Stimulated activated CD4-positive, alpha-beta T cell treated with anti-CD3 and anti-CD28 coated beads, Interleukin-4, amount 100 ng/mL, for 4 hours (primary cell): ENCODE measurements at regions not wholly inside any gene's neighbourhood (a gene's known extent, or its start where the extent isn't known, plus 50 kb on each side); places are given as distances from the start of the nearest gene placed in this dataset.
A peak's percentile ranks its signal among the peaks of the same experiment; 100 is the strongest.

Experiments
- DNase-seq, 2 experiments: peaks; one replicate each; pipeline ENCODE4 v3.0.0-alpha.2; 2020

DNA sequence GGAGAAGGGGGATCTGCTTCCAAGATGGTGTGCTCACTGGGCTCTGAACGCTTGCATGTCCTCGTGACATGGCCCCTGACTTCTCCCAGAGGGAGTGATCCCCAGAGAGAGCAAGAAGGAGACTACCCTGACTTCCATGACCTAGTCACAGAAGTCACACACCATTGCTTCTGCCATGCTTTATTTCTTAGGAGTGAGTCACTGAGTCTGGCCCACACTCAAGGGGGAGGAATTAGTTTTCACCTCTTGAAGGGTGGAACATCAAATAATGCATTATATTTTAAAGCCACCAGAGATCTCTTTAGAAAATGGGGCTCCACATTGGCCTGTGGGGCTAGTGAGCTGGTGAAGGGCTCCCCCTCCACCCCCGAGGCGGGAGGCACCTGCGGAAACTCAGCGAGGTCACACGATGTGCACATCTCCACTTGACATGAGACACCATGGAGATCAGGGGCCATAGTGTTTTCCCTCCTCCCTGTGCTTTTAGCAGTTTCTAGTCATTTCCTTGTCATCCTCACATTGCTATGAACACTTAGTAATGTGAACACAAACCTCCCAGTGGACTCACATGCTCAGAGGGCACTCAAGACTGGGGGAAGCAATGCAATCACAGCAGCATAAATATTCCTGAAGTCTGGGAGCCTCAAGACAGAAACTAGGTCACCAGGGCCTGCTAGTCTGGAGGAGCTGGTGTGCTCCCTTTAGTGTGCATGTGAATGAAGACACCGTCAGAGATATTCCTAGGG is 87.4 kb upstream of the FZD10 start:
- DNase-seq: no peak

DNA sequence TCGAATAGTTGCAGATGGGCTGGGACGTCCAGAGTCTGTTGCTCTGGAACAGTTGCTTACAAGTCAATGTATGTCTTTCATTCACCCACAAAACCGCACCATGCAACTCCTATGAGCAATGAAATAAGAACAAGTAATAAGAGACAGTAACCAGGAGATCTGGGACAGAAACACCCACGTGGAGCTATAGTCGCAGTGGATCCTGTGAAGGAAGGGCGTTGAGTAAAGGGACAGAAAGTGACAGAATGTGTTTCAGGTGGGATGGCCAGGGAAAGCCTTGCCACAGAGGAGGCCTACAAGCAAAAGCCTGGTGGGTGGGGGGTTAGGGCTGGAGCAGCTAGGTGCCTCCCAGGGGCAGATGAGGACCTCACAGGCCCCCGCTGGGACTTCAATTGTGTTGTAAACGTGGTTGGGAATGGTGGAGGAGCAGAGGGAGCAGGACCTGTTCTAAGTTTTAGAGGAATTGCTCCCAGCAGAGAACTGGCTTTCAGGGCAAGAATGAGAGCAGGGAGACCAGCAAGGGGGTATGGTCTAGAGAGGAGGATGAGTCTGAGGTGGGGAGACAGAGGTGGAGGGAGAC is 86.7 kb upstream of the FZD10 start:
- DNase-seq: no peak

DNA sequence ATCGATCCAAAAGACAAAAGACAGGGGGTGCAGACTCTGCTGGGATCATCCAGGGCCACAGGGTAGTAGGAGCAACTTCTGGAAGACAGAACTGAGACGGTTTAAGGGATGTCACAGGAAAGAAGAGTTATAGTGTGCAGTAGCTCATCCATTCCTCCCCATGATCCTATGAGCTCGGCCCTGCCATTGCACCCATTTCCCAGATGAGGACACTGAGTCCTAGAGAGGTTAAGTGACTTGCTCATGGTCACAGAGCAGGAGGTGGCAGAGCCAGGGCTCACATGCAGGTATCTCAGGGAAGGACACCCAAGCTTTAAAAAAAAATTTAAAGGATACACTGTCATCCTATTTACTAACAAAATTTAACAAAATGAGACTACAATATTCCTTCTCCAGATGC is 86.1 kb upstream of the FZD10 start:
- DNase-seq: no peak

DNA sequence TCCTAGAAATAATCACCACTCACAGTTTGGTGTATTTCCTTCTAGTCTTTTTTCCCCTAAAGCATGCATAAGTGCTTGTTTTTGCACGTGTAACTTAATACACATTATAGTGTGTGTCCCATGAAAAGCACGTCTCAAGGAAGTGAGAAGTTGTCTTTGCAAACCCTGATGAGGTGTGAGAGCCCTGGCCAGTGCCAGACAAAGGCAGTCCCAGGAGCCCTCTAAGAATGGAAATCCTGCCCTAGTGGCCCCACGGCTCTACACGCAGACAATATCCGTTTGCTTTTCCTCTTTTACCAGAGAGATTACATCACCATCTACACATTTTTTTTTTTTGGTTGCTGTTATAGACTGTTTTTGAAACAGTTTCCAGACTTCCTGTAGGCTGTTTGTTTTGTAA is 85.5 kb upstream of the FZD10 start:
- no peak for DNase-seq

DNA sequence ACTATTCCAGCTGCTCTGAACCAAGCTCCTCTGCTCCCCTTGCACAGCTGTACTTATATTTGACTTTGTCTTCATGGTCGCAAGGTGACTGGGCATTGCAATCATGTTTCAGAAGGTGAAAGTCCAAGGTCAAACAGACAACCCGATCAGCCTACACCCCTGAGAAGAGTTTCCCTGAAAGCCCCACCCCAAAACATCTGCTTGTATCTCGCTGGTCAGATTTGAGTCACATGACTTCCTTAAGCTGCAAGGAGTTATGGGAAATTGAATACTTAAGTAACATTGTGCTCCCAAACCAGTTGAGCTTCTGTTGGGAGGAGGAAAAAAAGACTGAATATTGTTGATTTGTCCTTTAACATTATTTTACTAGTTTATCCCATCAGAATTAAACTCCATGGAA is 83.4 kb upstream of the FZD10 start:
- DNase-seq: no peak

DNA sequence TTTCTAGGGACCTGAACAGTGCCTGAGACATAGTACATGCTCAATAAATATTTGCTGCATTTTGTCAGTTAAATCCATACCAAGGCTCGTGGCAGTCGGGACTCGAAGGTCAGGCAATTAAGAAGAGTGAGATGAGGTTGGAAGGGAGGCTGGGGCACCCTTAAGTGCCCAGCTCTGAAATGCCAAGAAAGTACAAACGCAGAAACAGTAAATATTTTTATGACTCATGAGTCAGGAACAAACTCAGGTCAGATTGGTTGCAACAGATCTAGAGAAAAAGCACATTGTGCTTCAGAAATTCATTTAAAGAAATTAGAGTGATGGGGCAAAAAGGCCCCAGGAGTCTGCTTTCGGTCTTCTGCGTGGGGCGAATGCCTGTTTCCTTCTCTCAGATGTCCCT is 83.0 kb upstream of the FZD10 start:
- no peak for DNase-seq

DNA sequence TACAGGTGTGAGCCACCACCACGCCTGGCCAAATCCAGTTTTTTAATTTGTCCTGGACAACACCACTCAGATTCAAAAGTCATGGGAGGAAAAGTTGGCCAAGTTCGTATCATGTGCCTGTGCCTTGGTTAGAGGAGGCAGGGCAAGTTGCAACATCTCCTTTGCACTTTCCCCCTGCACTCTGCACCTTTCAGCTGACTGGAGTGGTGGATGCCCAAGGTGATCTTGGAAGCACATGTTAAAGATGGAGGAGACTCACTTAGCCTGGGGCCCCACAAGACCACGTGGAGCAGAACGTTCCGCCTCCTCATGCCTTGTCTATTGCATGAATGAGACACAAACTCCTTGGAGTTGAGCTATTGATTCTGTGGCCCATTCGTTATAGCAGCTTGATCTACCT is 82.1 kb upstream of the FZD10 start:
- DNase-seq: no peak

DNA sequence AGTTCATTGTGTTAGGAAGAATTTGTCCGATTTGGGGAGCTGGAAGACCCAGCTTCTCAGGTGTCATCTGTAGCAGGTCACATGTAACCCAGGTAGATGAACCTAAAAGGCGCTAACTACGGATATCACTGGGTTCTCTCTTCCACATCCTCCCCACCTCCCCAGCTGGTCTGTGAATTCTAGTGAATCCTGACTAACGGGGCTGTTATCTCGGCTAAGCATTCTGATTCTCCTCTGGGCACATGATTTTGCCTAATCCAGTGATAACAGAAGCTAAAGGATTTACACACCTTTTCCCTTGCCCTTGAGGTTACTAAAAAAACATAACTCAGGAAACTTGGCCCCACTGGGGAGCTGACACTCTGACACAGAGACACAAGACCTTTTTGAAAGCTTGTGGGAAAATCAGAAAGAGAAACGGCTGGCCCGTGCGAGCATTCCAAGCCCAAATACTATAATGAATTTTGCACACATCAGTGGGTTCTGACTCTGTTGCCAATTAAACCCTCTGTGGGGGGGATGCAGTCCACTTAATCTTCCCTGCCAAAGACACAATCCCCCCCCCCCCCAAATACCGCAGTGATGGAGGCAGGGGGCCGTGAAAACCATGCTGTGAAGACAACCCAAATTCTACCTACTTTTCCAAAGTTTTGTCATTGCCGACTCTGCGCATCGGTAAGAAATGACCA is 81.0 kb upstream of the FZD10 start:
- DNase-seq: no peak

DNA sequence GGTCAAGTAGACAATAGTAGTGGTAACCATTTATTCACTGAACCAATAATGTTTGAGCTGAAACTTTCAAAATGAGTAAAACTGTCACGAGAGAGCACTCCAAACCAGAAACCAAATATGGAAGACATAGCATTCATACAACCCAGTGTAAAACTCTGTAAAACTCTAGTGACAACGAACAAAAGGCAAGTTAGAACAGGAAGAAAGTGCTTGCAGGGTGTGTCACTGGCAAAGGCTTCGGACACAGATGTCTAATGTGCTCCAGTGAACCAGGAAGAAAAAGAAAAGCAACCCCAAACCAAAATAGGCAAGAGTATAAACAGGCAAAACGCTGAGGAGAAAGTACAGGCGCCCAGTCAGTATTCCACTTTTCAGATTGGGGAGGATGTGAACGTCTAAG is 79.3 kb upstream of the FZD10 start:
- no peak for DNase-seq

DNA sequence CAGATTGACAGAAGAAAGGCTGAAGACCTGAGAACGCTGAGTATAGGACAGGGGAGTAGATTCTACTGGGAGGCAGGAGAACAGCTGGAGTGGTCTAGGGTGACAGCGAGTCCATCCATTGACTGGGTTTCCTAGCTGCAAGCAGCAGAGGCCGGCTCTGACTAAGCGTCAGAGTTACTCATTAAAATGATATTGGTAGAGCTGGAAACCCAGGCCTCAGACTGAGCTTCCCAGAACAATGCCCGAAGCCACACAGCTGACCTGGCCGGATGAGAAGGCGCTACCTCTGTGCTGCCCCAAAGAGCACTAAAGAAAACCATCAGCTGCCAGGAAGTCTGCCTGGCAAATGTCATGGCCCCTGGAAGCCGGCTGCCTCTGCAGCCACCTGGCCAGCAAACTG is 78.5 kb upstream of the FZD10 start:
- no peak for DNase-seq

DNA sequence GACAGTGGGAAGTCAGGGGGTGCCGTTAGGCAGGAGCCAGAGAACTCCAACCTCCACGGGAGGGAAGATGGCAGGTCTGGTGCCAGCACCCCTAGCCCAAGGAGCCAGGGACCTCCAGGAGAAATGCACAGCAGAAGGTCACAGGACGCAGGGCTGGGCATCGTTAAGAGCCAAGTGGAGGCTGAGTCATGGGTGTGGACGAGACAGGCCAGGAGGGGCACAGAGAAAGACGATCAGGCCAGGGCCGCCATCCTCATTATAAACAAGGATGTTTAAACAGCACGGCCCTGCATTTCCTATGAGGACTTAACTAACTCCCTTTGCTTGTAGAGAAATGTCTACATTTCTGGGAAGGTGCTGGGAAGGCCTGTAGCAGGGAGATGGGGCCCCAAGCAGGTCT is 77.9 kb upstream of the FZD10 start:
- DNase-seq: no peak

DNA sequence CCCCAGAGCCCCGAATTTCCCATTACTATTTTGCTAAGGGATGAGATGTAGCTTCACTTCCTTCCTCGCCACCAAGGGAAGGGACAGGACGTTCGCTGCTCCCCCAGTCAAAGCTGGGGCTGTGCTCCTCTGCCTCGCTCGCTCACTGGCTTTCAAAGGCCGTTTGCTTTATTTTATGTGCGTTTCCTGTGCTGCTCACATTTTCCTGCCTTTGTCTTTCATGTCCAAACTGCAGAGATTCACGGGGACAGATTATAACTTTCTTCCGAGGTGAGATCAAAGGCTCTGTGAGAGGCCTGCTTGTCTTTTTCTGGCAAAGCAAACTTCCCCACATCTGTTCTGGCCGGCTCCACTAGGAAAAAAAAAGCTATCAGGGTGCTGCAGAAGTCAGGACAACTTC is 76.0 kb upstream of the FZD10 start:
- DNase-seq: peak in 1 of 2 experiments; percentile 3

DNA sequence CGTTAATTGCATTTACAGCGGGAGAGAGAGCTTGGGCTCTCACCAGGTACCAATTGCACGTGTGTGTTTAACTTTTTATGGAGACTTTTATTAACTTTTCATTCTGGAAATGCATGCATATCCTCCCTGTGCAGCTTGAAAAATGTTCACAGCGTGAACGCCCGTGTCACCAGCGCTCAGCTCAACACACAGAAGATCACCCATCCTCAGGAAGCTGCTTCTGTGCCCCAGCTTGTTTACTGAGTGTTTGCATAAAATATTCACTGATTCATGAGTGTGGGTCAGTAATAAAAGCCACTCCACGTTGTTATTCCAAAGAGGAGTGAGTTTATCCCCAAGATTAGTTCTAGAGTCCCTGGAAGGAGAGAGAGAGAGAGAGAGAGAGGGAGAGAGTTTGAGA is 75.5 kb upstream of the FZD10 start:
- no peak for DNase-seq

DNA sequence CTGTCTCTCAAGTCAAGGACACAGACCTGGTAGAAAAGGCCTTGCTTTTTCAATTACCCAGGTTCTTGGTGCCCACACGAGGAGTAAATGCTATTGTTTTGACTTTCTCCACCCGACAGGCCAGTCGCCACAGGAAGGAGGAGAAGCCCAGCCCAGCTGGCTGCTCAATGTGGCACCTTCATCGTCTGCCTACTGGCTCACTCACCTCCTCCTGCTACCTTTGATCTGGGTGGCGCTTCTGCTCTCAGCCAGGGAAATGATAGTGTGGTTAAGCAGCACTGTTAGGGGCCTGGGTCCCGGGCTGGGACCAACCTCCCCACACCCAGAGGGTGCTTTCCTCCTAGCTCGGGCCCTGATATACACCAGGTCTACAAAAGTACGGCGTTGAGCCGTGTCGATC is 75.0 kb upstream of the FZD10 start:
- DNase-seq: no peak

DNA sequence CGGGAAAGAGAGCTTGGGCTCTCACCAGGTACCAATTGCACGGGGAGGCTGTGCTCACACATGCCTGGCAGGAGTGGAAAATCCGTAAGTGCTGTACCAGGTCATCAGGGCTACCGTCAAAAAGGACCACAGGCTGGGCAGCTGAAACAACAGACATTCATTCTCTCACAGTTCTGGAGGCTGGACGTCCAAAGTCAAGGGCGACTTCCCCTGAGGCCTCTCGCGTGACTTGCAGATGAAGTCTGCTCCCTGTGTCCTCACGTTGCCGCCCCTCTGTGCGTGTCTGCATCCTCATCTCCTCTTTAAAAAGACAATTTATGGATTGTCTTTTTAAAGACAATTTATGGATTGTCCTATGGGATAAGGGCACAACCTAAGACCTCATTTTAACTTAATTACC is 73.8 kb upstream of the FZD10 start:
- DNase-seq: no peak

DNA sequence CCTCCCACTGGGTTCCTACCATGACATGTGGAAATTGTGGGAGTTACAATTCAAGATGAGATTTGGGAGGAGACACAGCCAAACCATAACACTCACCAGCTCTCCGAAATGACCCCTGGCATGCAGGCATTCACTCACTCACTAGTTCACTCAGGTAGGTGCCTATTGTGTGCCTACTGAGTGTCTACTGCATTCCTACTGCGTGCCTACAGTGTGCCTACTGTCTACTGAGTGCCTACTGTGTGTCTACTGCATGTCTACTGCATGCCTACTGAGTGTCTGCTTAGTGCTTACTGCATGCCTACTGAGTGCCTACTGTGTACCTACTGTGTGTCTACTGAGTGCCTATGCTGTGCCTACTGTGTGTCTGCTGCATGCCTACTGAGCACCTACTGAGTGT is 71.7 kb upstream of the FZD10 start:
- no peak for DNase-seq

DNA sequence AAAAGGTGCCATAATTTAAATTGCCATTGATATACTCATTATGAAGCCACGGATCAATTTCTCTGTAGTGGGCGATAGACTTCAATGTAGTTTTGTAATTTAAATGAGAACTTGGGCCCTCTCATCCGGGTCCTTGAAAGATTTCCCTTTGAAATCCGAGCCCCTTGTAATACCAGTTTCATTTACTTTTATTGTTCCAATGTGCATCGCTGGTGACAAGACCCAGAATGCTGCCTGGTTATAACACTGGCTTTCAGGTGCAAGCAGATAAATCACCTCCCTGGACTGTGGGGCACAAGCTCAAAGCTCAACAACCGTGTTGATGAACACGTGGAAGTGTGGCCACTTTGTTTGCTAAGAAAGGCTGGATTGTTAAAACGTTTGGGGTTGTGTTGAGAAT is 68.9 kb upstream of the FZD10 start:
- DNase-seq: no peak

DNA sequence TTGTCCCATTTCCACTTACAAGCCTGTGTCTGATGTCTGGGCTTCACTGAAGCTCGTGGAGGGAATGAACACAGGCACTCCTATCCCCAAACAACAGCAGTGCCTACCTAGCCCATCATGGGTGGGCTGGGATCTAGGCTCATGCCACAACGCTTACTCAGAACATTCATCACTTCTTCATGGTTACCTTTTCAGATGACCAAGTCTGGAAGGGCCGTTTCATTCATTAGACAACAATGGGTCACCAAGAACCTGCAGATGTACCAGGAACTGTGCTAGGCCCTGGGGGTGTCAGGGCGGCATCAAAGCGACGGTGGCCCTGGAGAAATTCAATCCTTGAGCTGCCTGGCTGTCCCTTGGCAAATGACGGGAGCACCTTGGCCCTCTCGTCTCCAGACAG is 64.9 kb upstream of the FZD10 start:
- no peak for DNase-seq

DNA sequence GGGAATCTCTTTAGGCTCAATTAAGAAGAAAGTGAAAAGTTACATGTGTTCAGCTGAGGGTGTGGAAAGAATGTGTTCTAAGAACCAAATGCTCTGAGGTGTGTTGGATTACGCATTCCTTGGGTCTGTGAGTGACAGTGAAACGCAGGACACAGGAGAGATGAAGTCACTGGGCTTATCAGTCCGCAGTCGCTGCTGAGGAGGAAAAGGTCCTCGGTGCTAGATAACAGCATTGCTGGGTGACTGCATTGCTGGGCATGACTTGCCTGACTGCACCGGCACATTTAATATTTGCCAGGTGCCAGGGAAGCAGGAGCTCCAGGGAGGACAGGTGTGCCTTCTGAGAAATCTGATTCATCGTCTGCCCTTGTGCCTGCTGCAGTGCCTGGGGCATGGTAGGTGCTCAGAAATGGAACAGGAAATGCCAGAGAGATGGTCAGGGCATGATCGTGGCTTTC is 64.4 kb upstream of the FZD10 start:
- no peak for DNase-seq

DNA sequence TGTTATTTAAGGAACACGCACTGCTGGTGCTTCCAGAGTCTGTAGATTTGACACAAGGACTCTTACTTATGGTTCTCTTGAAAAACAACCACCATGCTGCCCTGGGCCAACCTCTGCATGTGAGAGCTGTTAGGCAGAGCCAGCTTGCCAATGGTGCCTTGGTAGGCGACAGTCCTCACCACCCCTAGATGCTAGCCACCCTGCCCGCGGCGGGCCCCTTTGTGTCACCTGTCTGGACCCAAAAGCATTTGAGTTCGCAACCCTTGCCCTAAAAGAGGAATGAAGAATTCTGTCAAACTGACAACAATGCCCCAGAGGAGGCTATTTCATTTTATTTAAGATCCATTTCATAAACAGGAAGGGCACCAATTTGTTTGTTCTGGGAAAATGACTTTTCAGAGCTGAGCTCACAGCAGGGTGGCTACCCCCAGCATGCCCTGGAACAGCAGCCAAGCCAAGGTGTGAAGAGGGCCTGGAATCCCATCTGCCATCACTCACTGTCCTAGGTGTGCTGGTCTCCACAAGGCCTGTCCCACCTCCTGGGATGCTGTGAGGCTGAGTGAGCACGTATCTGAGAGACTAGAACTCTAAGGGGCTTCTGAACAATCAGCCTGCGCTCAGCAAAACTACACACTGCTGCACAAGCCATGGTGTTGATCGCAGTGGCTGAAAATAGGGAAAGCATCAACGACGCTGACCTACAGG is 63.8 kb upstream of the FZD10 start:
- no peak for DNase-seq

DNA sequence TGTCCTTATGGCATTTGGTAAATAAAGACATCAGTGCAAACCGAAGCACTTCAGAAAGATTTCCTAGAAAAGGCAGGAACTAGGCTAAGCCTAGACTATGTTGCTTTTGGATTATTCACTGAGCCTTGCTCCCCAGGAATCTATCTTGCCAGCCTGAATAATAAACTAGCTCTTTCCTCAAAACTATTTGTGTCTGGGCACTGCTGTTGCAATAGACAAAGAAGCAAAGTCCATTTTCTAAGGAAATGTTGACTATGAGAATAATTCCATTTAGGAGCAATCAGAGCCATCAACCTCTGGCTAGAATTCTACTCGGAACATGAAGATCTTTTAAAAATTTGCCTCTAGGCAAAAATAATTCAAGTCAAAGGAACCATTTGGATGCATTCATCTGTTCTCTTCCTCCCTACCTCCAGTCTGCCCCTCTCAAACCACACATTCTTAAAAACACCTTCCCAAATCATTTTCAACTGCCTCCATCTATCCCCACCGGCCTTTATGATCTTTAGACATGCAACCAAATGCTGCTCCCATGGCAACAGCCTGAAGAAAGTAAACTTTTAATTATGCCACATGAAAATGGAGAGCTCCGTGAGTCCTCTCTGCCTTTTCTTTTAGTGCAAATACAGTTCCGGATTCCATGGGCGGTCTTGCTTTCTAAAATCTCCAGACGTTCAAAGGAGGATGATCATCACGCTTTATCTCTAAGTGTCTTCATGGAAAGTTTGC is 61.5 kb upstream of the FZD10 start:
- DNase-seq: no peak

DNA sequence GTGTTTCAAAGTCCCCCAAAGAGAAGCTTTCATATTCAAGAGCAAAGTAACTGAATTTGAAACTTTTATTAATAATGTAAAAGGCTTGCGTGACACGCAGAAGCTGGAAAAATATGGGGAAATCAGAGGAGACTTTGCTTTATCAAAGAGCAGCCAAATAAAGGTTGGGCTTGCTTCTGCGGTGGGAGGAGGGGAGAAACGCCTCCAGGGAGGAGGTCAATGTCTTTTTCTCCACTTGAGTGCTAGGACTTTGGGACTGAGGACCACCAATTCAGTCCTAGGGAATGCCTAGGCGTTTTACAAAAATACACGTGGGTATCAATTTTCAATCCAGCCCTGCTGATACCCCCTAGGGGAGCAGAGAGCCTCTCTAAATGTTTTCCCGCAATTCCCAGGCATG is 60.9 kb upstream of the FZD10 start:
- no peak for DNase-seq

DNA sequence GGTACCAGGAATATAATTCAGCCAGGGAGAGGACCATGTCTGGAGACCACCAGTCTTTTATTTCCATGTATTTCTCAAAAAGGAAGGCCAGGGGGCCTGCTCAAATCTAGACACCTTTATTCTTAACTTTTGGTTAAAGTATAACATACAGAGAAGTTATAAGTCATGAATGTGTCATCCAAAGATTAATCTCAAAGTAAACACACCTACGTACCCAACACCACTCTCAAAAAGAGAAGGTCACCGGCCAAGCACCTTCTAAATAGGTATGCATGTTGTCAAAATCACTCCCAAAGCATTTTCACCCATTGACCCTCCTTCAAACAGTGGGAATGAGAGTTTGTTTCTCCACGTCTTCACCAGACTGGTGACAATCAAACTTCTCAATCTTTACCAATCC is 60.0 kb upstream of the FZD10 start:
- DNase-seq: no peak
